NCI-H510A treated with DMSO at 0.1 percent for 48 hours (cell line): ENCODE measurements at regions not wholly inside any gene's neighbourhood (a gene's known extent, or its start where the extent isn't known, plus 50 kb on each side); places are given as distances from the start of the nearest gene placed in this dataset.

Experiments
- DNase-seq: peaks from one replicate; lab custom pipeline; 2025; lab: John Stamatoyannopoulos, UW

GRCh38 chr2:145267451-145267850 lies 747.5 kb upstream of the ZEB2 start:
- no peak for DNase-seq

DNA sequence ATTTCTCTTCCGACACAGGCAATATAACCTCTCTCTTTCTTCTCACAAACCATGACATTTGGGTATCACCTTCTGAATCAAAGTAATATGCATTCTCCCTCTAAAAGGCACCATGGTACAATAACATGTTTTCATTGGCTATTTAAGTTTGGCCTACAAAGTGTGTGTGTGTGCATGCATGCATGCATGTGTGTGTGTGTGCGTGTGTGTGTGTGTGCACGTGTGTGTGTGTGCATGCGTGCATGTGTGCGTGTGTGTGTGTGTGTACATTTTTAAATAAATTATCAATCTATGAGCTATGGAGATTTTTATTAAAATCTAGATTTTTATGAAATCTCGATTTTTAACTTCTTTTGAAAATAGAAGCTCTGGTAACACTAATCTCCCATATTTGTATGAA lies 745.3 kb upstream of the ZEB2 start:
- DNase-seq: no peak

DNA sequence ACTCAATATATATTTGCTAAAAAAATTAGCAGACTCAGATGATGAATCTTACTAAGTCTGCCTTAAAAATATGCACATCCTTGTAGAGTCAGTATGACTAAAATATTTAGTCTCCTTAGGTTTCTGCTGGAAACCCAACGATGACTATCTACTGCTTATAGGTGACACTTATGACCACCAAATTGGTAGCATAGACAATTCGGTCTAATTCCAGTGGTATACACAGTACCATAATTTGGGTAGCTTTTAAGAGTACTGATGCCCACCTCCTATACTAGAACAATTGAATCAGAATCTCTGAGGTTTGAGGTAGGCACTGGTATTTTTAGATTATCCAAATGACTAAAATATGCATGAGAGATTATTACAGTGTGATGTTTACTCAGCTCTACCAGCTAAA lies 740.8 kb upstream of the ZEB2 start:
- DNase-seq: no peak

GRCh38 chr2:145260081-145260480 lies 740.2 kb upstream of the ZEB2 start:
- DNase-seq: no peak

GRCh38 chr2:145258903-145259579 lies 739.1 kb upstream of the ZEB2 start:
- no peak for DNase-seq

DNA sequence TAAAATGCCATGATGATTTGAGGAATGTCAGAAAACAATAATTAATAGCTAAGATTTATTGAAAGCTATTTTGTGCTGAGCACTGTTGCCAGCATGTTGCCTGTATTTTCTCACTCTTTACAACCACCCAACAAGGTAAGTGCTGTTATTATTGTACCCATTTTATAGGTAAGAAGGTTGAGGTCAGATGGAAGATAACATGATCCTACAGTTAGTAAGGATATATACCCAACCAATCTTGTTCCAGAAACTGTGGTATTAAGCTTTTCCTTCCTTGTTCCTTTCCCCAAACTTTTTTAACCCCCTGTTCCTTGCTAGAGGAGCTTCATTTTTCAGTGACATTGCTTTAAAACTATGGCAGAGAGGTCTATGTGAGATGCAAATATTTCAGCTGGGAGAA lies 738.0 kb upstream of the ZEB2 start:
- DNase-seq: no peak

GRCh38 chr2:145256551-145256950 lies 736.6 kb upstream of the ZEB2 start:
- no peak for DNase-seq

DNA sequence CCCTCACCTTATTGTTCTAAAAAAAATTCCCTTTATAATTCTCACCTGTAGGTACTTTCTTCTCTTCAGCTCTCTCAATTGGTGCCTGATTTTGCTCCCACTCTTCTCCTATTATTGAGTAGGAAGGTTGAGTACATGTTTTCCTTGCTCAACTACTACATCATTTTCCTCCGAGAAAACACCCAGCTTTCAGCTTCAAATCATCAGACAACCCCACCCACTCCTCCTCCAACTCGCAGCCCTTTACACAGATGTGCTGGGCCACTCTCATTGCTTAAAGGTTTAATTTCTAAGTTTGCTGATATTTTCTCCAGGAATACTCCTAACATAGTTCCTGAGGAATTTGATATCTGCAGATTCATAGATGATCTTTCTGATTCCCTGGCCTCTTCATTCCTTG lies 734.4 kb upstream of the ZEB2 start:
- no peak for DNase-seq

GRCh38 chr2:145253492-145253891 lies 733.6 kb upstream of the ZEB2 start:
- DNase-seq: no peak

- no peak for DNase-seq
Observed at GRCh38 chr2:145245268-145245870, 725.5 kb upstream of the ZEB2 start.

GRCh38 chr2:145235312-145235711 lies 715.4 kb upstream of the ZEB2 start:
- DNase-seq: no peak

GRCh38 chr2:145230546-145230945 lies 710.6 kb upstream of the ZEB2 start:
- DNase-seq: no peak

- DNase-seq: no peak
Observed at GRCh38 chr2:145228506-145228905, 708.6 kb upstream of the ZEB2 start.

- no peak for DNase-seq
Observed at GRCh38 chr2:145226901-145227300, 707.0 kb upstream of the ZEB2 start.

DNA sequence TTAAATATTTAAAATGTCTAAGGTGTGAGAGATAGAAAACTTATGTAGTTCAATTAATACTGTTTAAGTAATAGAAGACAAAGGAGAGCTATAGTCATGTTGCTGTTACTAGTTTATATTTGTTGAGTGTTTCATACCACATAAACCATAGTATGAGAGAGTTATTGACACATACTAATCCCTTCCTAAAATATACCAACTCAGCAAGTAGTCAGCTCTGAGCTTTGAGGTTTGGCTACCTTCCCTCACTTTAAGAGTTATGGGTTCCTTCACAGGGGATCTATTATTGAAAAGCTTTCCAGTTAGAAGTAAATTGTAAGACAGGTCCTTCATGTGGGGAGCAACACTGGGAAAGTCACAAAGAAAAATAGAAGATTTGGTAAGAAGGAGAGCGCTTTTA lies 701.6 kb upstream of the ZEB2 start:
- DNase-seq: no peak

GRCh38 chr2:145221032-145221431 lies 701.1 kb upstream of the ZEB2 start:
- DNase-seq: no peak

GRCh38 chr2:145220496-145220895 lies 700.6 kb upstream of the ZEB2 start:
- peak; percentile 85 for DNase-seq

DNA sequence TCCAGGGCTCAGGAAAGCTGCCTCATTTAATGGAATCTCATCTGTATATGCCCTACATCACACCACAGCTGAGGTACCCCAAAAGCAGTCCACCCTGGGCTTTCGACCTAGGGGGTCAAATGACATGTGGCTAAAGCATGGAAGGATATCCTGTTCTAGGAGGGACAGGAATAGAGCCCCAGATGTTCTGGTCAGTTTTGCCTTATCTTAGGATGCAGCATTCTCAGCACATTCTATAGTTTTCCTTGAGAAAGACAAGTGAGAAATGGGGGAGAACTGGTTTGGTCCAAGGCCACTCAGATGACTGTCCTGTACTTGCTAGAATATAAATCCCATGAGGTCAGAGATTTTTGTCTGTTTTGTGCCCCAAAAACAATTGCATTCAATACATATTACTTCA lies 688.0 kb upstream of the ZEB2 start:
- no peak for DNase-seq

GRCh38 chr2:145206496-145207281 lies 686.8 kb upstream of the ZEB2 start:
- no peak for DNase-seq

GRCh38 chr2:145203891-145204290 lies 684.0 kb upstream of the ZEB2 start:
- DNase-seq: no peak

DNA sequence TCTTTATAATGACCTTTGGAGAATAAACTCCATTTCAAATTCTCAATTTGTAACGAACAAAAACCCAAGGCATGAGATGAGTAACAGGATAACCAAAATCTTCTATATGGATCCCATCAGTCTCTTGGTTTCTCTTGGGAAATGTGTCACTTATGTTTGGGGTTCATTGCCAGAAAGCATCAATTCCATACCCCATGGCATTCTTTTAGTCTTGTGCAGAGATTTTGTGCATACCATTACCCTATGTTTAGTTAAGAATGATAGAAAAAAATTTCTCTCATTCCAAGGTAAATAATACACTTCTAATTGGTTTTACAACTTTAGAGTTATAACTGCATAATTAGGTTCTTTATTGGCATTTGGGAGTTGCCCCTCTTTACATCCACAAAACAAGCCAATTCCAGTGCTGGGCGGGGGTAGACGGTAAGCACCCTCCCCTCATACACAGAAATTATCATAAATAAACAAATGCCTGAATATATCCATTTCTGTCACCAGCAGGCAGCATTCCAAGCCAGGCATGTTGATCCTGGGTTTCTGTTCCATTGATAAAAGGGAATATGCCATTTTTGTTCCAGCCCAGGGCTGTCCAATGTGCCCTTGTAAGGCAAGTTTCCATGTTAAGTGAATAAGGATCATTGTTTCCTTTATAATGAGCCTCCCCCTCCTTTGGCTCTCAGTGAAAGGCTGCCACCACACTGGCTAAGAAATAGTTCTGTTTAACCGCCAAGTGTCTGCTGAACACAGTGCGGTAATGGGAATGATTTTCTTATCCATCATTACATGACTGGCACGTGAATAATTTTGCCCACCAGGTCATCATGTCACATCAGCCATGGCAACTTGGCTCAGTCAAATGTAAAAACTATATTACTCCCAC lies 680.1 kb upstream of the ZEB2 start:
- no peak for DNase-seq

DNA sequence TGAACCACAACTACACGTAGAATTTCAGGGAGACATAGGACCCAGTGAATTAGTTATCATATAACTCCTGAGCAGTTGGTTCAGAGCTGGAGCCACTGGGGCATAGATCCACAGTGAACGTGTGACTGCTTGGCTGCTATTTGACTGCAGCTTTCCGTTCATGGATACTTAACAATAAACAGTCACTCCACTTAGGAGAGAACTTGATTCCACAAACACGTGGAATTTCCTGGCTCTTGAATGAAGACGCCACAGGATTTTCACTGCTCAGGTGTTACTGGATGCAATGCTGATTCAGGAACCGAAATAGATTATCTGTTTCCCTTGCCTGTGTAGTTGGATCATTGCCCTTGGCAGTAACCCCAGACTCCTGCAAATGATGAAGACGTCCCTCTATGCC lies 679.1 kb upstream of the ZEB2 start:
- peak; percentile 50 for DNase-seq
